Stimulated activated naive CD8-positive, alpha-beta T cell treated with anti-CD3 and anti-CD28 coated beads, Interleukin-15, amount 100 ng/mL, for 72 hours (primary cell): ENCODE measurements at regions not wholly inside any gene's neighbourhood (a gene's known extent, or its start where the extent isn't known, plus 50 kb on each side); places are given as distances from the start of the nearest gene placed in this dataset.
A peak's percentile ranks its signal among the peaks of the same experiment; 100 is the strongest.
"Not testable (repeated sequence)": the region's sequence is repeated elsewhere in the genome, so short reads cannot be mapped to it uniquely, and the experiment has no call there.

Source experiments
- ATAC-seq: fragments of 150-1000 bp; cut with Tn5 transposase; 2 replicates; pipeline ENCODE4 v1.10.0; 2021; ENCODE audit warnings: mild to moderate bottlenecking, moderate library complexity
- DNase-seq, 2 donors: peaks; one replicate each; pipeline ENCODE4 v3.0.0; 2021 to 2022
- H3K27ac Mint-ChIP-seq, 2 donors: one replicate each; pipeline ENCODE4 v1.8.0; 2022; ENCODE audit warnings: mild to moderate bottlenecking in 2 of 2, mixed read lengths in 2 of 2, moderate library complexity in 2 of 2
- H3K27me3 Mint-ChIP-seq: one replicate; pipeline ENCODE4 v1.8.0; 2022; ENCODE audit warnings: mixed read lengths
- H3K4me1 Mint-ChIP-seq: one replicate; pipeline ENCODE4 v1.8.0; 2022; ENCODE audit warnings: mild to moderate bottlenecking, mixed read lengths
- H3K4me3 Mint-ChIP-seq, 2 donors: one replicate each; pipeline ENCODE4 v1.8.0; 2022; ENCODE audit warnings: mild to moderate bottlenecking in 2 of 2, mixed read lengths in 2 of 2, moderate library complexity in 1 of 2
- H3K9me3 Mint-ChIP-seq, 2 donors: one replicate each; pipeline ENCODE4 v1.8.0; 2022; ENCODE audit warnings: mixed read lengths in 2 of 2

DNA sequence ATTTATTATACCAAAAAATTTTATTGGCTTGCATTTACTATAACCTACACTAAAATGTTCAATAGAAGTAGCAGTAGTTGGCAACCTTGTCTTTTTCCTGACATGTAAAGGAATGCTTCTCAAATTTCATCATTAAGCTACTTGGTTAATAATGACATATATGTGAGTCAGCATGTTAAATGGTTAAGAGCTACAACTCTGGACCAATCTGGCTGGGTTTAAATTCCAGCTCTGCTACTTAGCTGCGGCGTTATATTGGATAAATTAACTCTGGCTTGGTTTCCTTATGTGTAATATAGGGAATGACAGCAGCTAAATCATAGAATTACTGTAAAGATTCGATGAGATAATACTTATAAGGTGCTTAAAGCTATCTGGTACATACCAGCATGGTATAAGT lies 53.7 kb upstream of the OTOGL start:
- H3K4me3 Mint-ChIP-seq: no peak overlapping the region

DNA sequence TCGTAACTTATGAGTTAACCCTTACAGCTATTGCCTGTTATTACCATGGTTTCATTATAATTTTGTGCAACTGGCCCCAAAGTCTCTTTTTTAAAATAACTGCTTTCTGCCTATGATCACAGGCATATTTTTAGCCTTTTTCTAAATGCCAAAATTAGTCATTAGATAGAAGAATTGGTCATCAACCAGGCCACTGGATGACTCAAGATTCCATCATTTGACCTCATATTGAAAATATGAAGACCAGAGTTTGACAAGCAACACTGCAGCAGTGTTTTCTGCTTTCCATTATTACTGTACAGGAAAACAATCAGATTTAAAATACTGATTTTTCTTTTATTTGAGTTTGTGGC lies 54.7 kb upstream of the OTOGL start:
- DNase-seq (no peak), ATAC-seq (peak; percentile 31)
- Mint-ChIP-seq H3K9me3 (peaks cover 0 to 4% of the 10 kb centered on the region in 2 donors), H3K4me1 (no peaks in the 10 kb centered on the region), H3K27me3 (no peaks in the 10 kb centered on the region), H3K27ac (no peak overlapping the region), H3K4me3 (no peak overlapping the region)

More for the DNA sequence above, 53.7 kb upstream of the OTOGL start:
- ATAC-seq (no peak), DNase-seq (no peak)
- H3K27ac Mint-ChIP-seq: no peak overlapping the region
- H3K4me1 Mint-ChIP-seq: no peaks in the 10 kb centered on the region
- peaks cover 0 to 4% of the 10 kb centered on the region in 2 donors for H3K9me3 Mint-ChIP-seq
- no peaks in the 10 kb centered on the region for H3K27me3 Mint-ChIP-seq

DNA sequence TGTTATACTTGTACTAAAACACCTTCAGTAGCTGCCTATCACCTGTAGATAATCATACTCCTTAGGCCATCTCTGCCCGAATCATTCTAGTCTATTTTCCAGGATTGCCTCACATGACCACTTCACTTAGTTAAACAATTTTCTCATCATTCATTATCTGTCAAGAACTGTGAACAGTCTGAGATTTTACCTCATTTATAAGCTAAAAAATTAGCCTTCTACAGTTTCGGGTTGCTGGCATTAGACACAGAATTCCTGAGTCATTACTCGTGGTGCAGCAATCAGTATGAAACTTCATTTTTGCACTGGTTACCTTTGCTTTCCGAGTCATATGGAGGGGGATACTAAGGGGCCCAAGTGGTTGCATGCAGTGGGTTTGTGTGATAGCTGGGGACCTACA lies 57.6 kb upstream of the OTOGL start:
- DNase-seq (no peak), ATAC-seq (no peak)
- Mint-ChIP-seq H3K4me1 (no peaks in the 10 kb centered on the region), H3K4me3 (no peak overlapping the region), H3K27ac (no peak overlapping the region), H3K27me3 (no peaks in the 10 kb centered on the region), H3K9me3 (peaks cover 0 to 4% of the 10 kb centered on the region in 2 donors)

DNA sequence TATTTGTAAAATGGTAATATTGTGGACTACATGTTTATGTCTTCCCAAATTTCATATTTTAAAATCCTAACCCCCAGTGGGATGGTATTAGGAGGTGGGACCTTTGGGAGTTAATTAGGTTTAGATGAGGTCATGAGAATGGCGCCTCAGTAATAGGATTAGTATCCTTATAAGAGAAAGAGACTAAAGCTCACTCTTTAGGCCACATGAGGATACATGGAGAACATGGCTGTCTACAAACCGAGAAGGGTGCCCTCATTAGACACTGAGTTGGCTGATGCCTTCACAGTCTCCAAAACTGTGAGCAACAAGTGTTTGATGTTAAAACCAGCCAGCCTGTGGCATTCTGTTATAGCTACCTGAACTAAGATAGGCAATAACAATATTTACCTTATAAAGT lies 58.3 kb upstream of the OTOGL start:
- no peak for ATAC-seq
- H3K4me3 Mint-ChIP-seq: no peak overlapping the region
- DNase-seq: no peak
- no peak overlapping the region for H3K27ac Mint-ChIP-seq
- no peaks in the 10 kb centered on the region for H3K4me1 Mint-ChIP-seq
- H3K9me3 Mint-ChIP-seq: peaks cover 0 to 4% of the 10 kb centered on the region in 2 donors
- H3K27me3 Mint-ChIP-seq: no peaks in the 10 kb centered on the region

DNA sequence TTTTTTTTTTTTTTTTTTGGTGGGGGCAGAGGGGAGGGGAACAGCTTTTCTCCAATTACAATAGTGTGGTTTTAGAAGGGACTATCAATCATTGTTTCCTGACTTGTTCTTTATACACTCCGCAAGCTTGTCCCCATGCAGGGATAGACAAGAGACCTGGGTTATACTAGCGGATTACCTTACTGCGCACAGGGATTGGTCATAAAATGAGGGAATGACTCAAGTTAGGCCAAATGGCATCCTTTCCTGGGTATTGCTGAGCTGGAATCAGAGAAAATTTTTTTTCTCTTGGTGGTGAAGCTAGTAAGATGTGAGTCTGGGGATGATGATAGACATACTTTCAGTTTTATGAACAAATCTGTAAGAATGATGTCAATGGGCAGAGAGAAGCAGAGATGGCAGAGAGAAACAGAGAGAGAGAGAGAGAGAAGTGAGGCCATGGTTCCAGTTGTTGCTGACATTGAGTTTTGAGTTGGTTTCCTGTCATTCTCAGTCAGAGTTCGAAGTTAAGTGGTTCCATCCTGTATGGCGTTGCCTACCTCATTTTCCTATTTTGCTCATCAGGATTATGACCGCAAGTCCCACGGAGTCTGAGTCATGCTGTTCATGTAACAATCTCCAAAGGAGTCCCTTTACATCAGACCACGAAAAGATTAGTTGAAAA lies 59.1 kb upstream of the OTOGL start:
- no peaks in the 10 kb centered on the region for H3K4me1 Mint-ChIP-seq
- H3K27ac Mint-ChIP-seq: no peak overlapping the region
- DNase-seq (no peak), ATAC-seq (peak; percentile 49)
- no peak overlapping the region for H3K4me3 Mint-ChIP-seq
- H3K27me3 Mint-ChIP-seq: no peaks in the 10 kb centered on the region
- H3K9me3 Mint-ChIP-seq: peaks cover 0 to 4% of the 10 kb centered on the region in 2 donors

DNA sequence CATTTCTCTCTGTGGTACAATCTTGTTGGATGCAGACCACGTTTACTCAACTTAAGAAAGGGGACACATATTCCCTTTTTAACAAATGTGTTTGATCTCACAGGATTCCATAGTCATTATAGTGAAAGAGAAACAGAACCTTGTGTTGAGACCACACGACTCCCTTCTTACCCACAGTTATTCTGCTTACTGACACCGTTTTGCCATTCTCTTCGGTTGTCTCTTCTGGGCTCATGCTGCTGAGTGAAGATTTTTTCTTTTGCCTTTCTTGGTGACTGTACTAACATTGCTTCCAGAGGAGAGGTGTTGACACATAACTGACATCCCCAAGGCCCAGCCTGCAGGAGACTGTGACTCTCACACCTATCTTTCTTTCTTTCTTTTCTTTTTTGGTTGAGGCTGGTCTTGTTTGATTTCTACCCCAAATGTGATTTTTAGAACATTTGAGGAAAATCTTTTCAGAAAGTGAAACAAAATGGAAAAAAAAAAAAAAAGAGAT lies 61.2 kb upstream of the OTOGL start:
- Mint-ChIP-seq H3K9me3 (no peaks in the 10 kb centered on the region), H3K27ac (no peak overlapping the region), H3K4me1 (no peaks in the 10 kb centered on the region), H3K4me3 (no peak overlapping the region), H3K27me3 (no peaks in the 10 kb centered on the region)
- ATAC-seq (no peak), DNase-seq (no peak)

DNA sequence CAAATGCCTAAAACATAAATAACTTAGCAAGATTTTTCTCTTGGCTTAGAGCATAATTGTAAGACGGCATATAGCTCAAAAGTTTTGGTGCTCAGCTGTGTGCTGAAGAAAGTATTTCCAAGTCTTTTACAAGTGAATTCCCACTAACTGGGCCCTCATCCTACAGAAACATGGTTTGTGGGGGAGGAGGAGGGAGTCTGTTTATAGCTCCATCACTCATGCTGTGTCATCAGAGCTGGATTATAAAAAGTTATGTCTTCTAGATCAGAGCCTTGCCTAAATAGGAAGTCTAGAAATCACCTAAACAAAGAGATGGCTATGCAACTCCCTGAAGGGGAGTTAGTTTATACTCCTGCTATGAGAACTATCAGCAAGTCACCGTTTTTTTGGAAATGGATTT lies 65.9 kb upstream of the OTOGL start:
- Mint-ChIP-seq H3K4me1 (no peaks in the 10 kb centered on the region), H3K27ac (no peak overlapping the region), H3K9me3 (no peaks in the 10 kb centered on the region), H3K27me3 (peaks cover 13% of the 10 kb centered on the region), H3K4me3 (no peak overlapping the region)
- no peak for DNase-seq
- no peak for ATAC-seq

DNA sequence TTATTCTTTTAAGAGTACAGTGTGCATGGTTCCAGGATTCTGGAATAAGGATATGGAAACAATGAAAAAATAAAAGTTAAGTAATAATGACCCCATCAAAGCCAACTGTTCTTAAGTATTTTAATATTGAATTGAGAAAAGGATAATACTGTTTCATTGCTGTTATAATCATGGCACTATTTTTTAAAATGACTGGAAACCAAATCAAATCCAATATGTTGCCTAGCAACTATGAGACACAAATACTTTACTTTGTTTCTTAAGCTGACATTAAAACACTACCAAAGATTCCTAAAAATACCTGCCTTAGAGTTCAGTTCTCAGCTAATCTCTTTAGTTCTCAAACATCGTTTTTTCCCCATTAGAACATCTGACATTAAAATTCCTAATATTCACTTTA lies 66.4 kb upstream of the OTOGL start:
- H3K4me1 Mint-ChIP-seq: no peaks in the 10 kb centered on the region
- no peaks in the 10 kb centered on the region for H3K9me3 Mint-ChIP-seq
- ATAC-seq (no peak), DNase-seq (no peak)
- no peak overlapping the region for H3K27ac Mint-ChIP-seq
- H3K27me3 Mint-ChIP-seq: peaks cover 13% of the 10 kb centered on the region
- H3K4me3 Mint-ChIP-seq: no peak overlapping the region

DNA sequence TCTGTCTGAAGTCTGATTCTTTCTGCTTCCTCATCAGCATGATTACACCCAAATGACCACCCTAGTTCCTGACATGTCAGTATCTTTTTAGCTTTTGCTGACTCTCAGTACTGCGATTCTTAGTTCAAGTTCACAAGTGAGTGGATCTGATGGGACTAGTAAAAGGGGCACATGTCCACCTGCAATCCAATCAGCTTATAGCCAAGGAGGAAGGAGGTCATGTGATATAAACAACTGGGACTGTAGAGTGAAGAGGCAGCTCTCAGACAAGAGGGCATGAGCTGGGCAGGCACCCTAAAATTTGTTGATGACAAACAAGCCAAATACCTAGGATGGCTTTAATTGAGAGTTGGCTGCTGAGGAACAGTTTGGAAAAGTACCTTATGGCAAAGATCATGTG lies 68.1 kb upstream of the OTOGL start:
- Mint-ChIP-seq H3K4me3 (no peak overlapping the region), H3K9me3 (no peaks in the 10 kb centered on the region), H3K27me3 (peaks cover 13% of the 10 kb centered on the region), H3K4me1 (no peaks in the 10 kb centered on the region), H3K27ac (no peak overlapping the region)
- ATAC-seq (no peak), DNase-seq (no peak)

DNA sequence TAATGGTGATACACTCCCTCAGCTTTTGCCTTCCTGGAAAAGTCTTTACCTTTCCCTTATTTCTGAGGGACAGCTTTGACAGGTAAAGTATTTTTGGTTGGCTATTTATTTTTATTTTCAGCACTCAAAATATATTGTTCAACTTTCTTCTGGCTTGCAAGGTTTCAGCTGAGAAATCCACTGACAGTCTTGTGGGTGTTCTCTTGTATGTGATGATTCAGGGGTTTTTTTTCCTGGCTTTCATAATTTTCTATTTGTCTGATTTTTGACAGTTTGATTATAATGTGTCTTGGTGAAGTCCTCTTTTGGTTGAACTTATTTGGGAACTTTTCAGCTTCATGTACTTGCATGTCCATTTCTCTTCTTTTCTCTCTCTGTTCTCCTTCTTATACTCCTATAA lies 73.7 kb upstream of the OTOGL start:
- Mint-ChIP-seq H3K27me3 (peaks cover 13% of the 10 kb centered on the region), H3K4me3 (no peak overlapping the region), H3K4me1 (no peaks in the 10 kb centered on the region), H3K9me3 (peaks cover 0 to 5% of the 10 kb centered on the region in 2 donors), H3K27ac (no peak overlapping the region)
- DNase-seq: no peak
- ATAC-seq: no peak

DNA sequence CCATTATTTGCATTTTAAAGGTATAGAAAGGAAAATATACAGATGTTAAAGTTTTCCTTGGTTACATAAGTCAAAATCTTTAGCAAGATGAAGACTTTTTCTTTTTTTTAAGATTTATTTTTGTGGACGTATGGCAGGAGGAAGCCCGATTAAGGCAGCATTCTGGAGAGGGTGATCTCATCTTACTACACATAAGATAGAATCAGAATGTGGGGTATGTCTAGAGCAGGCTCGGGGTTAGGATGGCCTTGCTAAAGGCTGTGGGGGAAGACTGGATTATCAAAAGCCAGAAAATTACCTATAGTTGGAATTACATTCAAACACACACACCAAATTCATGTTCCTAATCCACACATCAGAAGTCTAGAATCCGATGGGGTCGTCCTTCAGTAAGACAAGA lies 79.6 kb upstream of the OTOGL start:
- no peak for ATAC-seq
- Mint-ChIP-seq H3K9me3 (peaks cover 0 to 6% of the 10 kb centered on the region in 2 donors), H3K4me3 (no peak overlapping the region)

DNA sequence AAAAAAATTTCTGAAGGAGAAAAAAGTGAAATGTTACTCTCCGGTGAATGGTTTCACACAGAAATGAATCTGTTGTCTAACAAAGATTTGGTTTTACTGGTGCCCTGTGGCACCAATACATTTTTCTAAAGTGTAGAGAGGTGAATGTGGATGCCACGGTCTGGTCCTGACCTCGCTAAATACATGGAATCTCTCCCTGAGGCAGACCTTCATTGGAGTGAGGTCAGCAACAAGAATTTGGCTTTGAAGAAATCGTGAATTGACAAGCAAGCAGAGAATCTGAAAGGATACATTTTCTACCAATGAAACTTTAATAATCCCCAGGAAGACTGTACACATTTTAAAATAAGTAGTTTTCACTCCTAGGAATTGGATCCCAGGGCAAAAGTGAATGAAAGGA lies 81.2 kb upstream of the OTOGL start:
- peaks cover 0 to 8% of the 10 kb centered on the region in 2 donors for H3K9me3 Mint-ChIP-seq
- no peaks in the 10 kb centered on the region for H3K4me1 Mint-ChIP-seq

More for the DNA sequence above, 79.6 kb upstream of the OTOGL start:
- H3K27me3 Mint-ChIP-seq: peaks cover 8% of the 10 kb centered on the region
- no peak for DNase-seq
- H3K4me1 Mint-ChIP-seq: no peaks in the 10 kb centered on the region
- H3K27ac Mint-ChIP-seq: no peak overlapping the region

DNA sequence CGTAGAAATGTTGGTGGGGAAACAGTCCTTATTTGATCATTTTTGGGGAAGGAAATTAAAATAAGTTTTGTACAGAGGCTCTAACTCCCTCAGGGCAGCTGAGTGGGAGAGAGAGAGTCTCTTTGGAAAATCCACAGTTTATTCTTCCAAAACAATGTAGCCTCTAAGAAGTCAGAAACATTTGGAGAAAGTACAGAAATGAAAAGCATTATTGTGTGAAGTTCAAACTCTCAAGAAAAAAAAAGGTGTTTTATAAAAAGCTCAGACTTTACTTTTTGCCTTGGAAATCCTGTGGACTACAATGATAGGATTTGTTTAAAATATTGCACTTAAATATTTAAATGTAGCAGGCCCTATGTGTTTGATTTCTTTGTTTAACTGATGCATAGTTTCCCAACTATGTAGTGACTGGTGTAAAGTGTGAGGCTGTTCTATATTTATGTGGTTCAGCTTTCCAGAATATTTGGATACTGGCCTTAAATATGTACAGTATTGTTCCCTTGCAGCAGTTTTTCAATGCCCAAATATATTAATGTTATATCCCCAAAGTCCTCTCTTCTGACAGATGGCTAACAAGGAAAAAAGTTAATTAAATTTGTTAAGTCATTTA lies 82.0 kb upstream of the OTOGL start:
- Mint-ChIP-seq H3K4me1 (no peaks in the 10 kb centered on the region), H3K4me3 (no peak overlapping the region), H3K9me3 (peaks cover 0 to 8% of the 10 kb centered on the region in 2 donors), H3K27me3 (peaks cover 16% of the 10 kb centered on the region), H3K27ac (no peak overlapping the region)
- no peak for DNase-seq
- no peak for ATAC-seq

More for the DNA sequence above, 81.2 kb upstream of the OTOGL start:
- Mint-ChIP-seq H3K4me3 (no peak overlapping the region), H3K27ac (no peak overlapping the region), H3K27me3 (peaks cover 16% of the 10 kb centered on the region)
- DNase-seq: no peak
- ATAC-seq: no peak

DNA sequence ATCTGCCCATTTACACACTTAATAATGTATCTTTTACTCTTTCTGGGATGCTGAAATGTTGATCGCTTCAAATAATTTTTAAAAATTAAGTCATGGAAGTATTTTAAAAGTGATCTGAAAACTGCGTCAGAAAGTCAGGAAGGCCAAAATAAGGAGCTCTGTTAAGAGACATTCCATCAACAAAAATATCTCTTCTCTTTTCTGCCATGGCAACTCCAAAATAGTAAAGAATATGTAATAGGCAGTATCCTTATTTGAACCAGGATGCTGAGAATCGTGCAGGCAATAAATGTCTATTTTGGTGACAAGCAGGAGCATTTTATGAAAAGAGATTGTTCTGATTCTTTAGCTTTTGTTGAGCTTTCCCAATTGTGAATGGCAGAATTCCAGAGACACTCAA lies 81.8 kb upstream of the PPP1R12A start:
- no peak overlapping the region for H3K4me3 Mint-ChIP-seq
- H3K9me3 Mint-ChIP-seq: peaks cover 0 to 8% of the 10 kb centered on the region in 2 donors
- peaks cover 16% of the 10 kb centered on the region for H3K27me3 Mint-ChIP-seq
- no peak for ATAC-seq
- no peak overlapping the region for H3K27ac Mint-ChIP-seq
- H3K4me1 Mint-ChIP-seq: no peaks in the 10 kb centered on the region
- DNase-seq: no peak

DNA sequence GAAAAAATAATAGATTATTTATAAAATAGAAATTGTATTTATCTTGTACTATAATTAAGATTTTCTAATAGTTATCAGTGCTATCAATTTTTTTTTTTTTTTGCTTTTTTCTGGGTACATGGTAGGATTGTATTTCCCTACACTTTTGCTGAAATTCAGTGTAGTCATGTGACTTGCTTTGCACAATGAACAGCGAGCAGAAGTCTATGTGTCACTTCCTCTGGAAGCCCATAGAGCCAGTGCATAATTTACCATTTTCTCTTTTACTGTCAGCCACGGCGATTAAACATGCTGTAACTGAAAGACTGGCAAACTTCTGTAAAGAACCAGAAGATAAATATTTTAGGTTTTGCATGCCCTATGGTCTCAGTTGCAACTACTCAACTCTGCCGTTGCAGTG lies 80.8 kb upstream of the PPP1R12A start:
- H3K4me1 Mint-ChIP-seq: no peaks in the 10 kb centered on the region
- peaks cover 0 to 8% of the 10 kb centered on the region in 2 donors for H3K9me3 Mint-ChIP-seq

DNA sequence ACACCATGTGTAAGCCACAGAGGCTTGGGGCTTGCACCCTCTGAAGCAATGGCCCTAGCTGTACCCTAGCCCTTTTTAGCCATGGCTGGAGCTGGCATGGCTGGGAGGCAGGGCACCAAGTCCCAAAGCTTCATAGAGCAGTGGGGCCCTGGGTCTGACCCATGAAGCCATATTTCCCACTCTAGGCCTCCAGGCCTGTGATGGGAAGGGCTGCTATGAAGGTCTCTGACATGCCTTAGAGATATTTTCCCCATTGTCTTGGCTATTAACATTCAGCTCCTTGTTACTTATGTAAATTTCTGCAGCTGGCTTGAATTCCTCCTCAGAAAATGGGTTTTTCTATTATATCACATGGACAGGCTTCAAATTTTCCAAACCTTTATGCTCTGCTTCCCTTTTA lies 68.8 kb upstream of the PPP1R12A start:
- H3K4me1 Mint-ChIP-seq, H3K27me3 Mint-ChIP-seq, H3K4me3 Mint-ChIP-seq, DNase-seq, ATAC-seq, H3K9me3 Mint-ChIP-seq: not testable (repeated sequence)
- peak overlapping the region in 1 of 2 donors; percentile 19 for H3K27ac Mint-ChIP-seq

More for the DNA sequence above, 80.8 kb upstream of the PPP1R12A start:
- H3K4me3 Mint-ChIP-seq: no peak overlapping the region
- ATAC-seq: no peak
- H3K27me3 Mint-ChIP-seq: peaks cover 16% of the 10 kb centered on the region
- DNase-seq: no peak
- H3K27ac Mint-ChIP-seq: no peak overlapping the region

DNA sequence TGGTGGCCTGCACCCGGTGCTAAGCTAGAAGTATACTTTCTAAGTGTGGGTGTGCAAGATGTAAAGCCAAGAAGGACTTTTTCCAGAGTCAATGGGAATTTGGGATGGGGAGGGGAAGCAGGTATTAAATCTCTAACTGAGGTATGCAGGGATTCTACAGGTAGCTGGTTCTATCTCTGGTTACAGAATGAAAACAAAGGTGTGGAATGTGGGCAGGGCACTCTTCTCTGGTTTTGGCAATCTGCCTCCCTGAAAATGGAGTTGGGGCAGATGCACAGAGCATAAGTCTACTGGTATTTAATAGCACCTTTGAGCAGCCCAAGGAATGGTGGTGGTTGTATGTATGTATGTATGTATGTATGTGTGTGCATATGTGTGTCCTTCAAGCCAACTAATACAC lies 66.7 kb upstream of the PPP1R12A start:
- ATAC-seq: no peak
- DNase-seq: no peak
- no peak overlapping the region for H3K27ac Mint-ChIP-seq

More for the DNA sequence above, 66.7 kb upstream of the PPP1R12A start:
- H3K27me3 Mint-ChIP-seq: no peaks in the 10 kb centered on the region
- no peak overlapping the region for H3K4me3 Mint-ChIP-seq
- no peaks in the 10 kb centered on the region for H3K9me3 Mint-ChIP-seq
- no peaks in the 10 kb centered on the region for H3K4me1 Mint-ChIP-seq
